ENCODE measurements at regions not wholly inside any gene's neighbourhood (a gene's known extent, or its start where the extent isn't known, plus 50 kb on each side); places are given as distances from the start of the nearest gene placed in this dataset.

DNA sequence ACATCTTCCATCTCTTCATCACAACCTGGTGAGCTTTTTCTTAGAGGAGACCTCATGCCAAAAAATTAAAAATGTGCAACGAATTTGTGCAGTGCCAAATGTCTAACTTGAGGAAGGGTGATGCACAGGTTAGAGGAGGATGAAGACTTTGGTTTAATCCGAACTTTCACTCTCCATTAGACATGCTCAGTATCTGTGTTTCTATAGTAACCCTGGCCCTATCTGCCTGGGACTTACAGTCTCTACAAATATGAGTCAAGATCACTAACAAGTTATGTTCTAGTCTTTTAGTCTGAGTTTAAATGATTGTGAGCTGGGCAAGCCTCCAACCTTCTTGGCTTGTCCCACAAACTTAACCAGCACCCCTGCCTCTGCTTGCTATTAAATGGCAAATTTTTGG lies 377.0 kb downstream of the BMP2 start:
- no peaks in the 10 kb centered on the region for H3K36me3 Mint-ChIP-seq
- H3K27ac Mint-ChIP-seq, result no peak overlapping the region
- Histone ChIP-seq H3K9me3 (ENCODE audit: low read length) (no peaks in the 10 kb centered on the region), H3K36me3 (ENCODE audit: insufficient read depth, low read length) (no peaks in the 10 kb centered on the region), H3K27me3 (ENCODE audit: insufficient read depth, low read length, poor library complexity, severe bottlenecking) (no peaks in the 10 kb centered on the region), H3K4me1 (ENCODE audit: insufficient read depth, low read length) (no peaks in the 10 kb centered on the region), H3K27ac (ENCODE audit: low read depth, low read length) (no peak overlapping the region), H3K4me3 (ENCODE audit: low read length) (no peak overlapping the region)
- no peaks in the 10 kb centered on the region for H3K27me3 Mint-ChIP-seq
- no peak overlapping the region for H3K4me3 Mint-ChIP-seq
- DNase-seq, result no peak
- peaks cover 5 to 20% (median 11%) of the 10 kb centered on the region in 5 donors for H3K9me3 Mint-ChIP-seq
- ChIA-PET POLR2A (no interaction called here), CTCF (no interaction called here)
- H3K4me1 Mint-ChIP-seq, result no peaks in the 10 kb centered on the region

DNA sequence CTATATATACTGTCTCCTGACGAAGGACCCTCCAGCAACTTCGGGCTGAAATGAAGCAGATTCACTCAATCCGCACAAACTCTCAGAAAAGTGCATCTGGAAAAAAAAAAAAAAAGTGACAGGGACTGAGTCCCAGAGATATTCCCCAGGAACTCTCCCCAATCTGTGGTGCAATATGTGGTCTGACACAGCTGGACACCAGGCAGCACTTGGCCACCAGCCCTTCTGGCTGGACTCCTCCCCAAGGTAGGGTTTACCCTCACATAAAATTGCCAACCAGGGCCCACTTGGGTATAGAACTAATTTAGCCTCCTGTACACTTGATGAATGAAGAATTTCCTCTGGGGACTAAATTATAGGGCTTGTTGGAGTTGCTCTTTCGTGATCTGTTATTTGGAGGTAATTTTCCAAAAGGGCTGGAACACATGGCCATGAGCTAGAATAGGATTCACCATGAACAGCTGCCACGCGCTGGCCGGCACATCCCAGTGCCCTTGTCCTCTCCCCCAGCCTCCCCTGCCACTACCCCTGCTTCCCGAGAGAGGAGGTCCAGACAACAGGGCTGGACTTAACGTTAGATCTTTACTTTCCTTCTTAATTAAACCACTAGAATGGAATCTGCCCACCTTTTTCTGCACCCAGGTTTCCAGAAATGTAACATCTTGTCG lies 379.2 kb downstream of the BMP2 start:
- ChIA-PET POLR2A (no interaction called here), CTCF (no interaction called here)
- Mint-ChIP-seq H3K4me3 (no peak overlapping the region), H3K36me3 (no peaks in the 10 kb centered on the region), H3K27me3 (no peaks in the 10 kb centered on the region), H3K4me1 (no peaks in the 10 kb centered on the region), H3K27ac (no peak overlapping the region), H3K9me3 (peaks cover 3 to 20% (median 11%) of the 10 kb centered on the region in 5 donors)
- Histone ChIP-seq H3K4me1 (ENCODE audit: insufficient read depth, low read length) (no peaks in the 10 kb centered on the region), H3K36me3 (ENCODE audit: insufficient read depth, low read length) (no peaks in the 10 kb centered on the region), H3K4me3 (ENCODE audit: low read length) (no peak overlapping the region), H3K27ac (ENCODE audit: low read depth, low read length) (no peak overlapping the region), H3K9me3 (ENCODE audit: low read length) (no peaks in the 10 kb centered on the region), H3K27me3 (ENCODE audit: insufficient read depth, low read length, poor library complexity, severe bottlenecking) (no peaks in the 10 kb centered on the region)
- no peak for DNase-seq

DNA sequence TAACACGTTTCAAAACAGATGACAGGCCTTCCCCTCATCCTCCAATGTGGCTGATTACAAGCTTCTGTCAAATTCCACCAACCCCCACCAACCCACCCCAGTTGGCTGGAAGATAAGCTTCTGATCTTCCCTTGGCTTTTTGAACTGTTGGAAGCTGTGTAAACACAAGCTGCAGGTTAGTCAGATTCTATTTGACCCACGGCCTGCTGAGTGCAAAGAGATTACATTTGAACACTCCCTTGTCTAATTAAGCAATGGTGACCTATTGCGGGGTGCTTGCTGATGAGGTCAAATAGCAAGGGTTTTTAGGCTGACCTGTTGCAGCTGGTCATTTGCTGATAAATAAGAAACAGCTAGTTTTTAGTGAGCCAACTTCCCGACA lies 379.7 kb downstream of the BMP2 start:
- no peaks in the 10 kb centered on the region for H3K4me1 Mint-ChIP-seq
- no peaks in the 10 kb centered on the region for H3K36me3 Mint-ChIP-seq
- H3K27ac Mint-ChIP-seq, result no peak overlapping the region
- H3K4me3 Mint-ChIP-seq, result no peak overlapping the region
- Histone ChIP-seq H3K27me3 (ENCODE audit: insufficient read depth, low read length, poor library complexity, severe bottlenecking) (no peaks in the 10 kb centered on the region), H3K4me3 (ENCODE audit: low read length) (no peak overlapping the region), H3K9me3 (ENCODE audit: low read length) (no peaks in the 10 kb centered on the region), H3K36me3 (ENCODE audit: insufficient read depth, low read length) (no peaks in the 10 kb centered on the region), H3K27ac (ENCODE audit: low read depth, low read length) (no peak overlapping the region), H3K4me1 (ENCODE audit: insufficient read depth, low read length) (no peaks in the 10 kb centered on the region)
- H3K9me3 Mint-ChIP-seq, result peaks cover 3 to 20% (median 11%) of the 10 kb centered on the region in 5 donors
- no peak for DNase-seq
- H3K27me3 Mint-ChIP-seq, result no peaks in the 10 kb centered on the region
- POLR2A ChIA-PET, result no interaction called here
- CTCF ChIA-PET, result no interaction called here

GRCh38 chr20:7151676-7152470 lies 384.4 kb downstream of the BMP2 start:
- H3K27ac ChIP-seq (ENCODE audit: low read depth, low read length), result no peak overlapping the region
- no peaks in the 10 kb centered on the region for H3K9me3 ChIP-seq (ENCODE audit: low read length)
- H3K36me3 ChIP-seq (ENCODE audit: insufficient read depth, low read length), result no peaks in the 10 kb centered on the region
- Mint-ChIP-seq H3K9me3 (peaks cover 3 to 18% (median 3%) of the 10 kb centered on the region in 5 donors), H3K4me1 (no peaks in the 10 kb centered on the region), H3K27me3 (peaks cover 0 to 2% of the 10 kb centered on the region in 2 donors), H3K36me3 (no peaks in the 10 kb centered on the region), H3K27ac (no peak overlapping the region), H3K4me3 (no peak overlapping the region)
- POLR2A ChIA-PET, result no interaction called here
- CTCF ChIA-PET, result no interaction called here
- no peaks in the 10 kb centered on the region for H3K4me1 ChIP-seq (ENCODE audit: insufficient read depth, low read length)
- no peaks in the 10 kb centered on the region for H3K27me3 ChIP-seq (ENCODE audit: insufficient read depth, low read length, poor library complexity, severe bottlenecking)
- H3K4me3 ChIP-seq (ENCODE audit: low read length), result no peak overlapping the region
- DNase-seq, result no peak

DNA sequence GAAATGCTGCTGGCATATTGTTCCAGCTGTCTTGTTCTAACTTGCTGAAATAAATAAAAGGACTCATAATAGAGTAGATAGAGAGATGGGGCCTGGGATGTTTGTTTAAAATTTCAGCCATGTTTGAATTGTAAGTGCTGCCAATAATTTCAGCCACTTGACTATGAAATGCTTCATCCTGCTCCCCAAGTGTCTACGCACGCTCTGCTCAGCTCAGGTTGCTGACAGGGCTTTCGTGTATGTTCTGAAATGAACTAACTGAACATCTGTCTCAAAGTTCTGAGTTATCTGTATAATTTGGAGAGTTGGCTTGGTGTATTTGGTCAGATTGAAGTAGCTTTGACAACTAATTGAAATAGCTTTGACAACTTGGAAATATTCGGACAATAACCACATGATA lies 387.8 kb downstream of the BMP2 start:
- peaks cover 0 to 16% (median 6%) of the 10 kb centered on the region in 5 donors for H3K9me3 Mint-ChIP-seq
- H3K27ac ChIP-seq (ENCODE audit: low read depth, low read length), result no peak overlapping the region
- POLR2A ChIA-PET, result no interaction called here

GRCh38 chr20:7155794-7156193 lies 388.3 kb downstream of the BMP2 start:
- peaks cover 0 to 2% of the 10 kb centered on the region in 2 donors for H3K27me3 Mint-ChIP-seq
- Histone ChIP-seq H3K27me3 (ENCODE audit: insufficient read depth, low read length, poor library complexity, severe bottlenecking) (no peaks in the 10 kb centered on the region), H3K4me3 (ENCODE audit: low read length) (no peak overlapping the region), H3K36me3 (ENCODE audit: insufficient read depth, low read length) (no peaks in the 10 kb centered on the region), H3K9me3 (ENCODE audit: low read length) (no peaks in the 10 kb centered on the region), H3K4me1 (ENCODE audit: insufficient read depth, low read length) (no peaks in the 10 kb centered on the region), H3K27ac (ENCODE audit: low read depth, low read length) (no peak overlapping the region)
- no peaks in the 10 kb centered on the region for H3K36me3 Mint-ChIP-seq
- H3K4me1 Mint-ChIP-seq, result no peaks in the 10 kb centered on the region
- peaks cover 0 to 21% (median 6%) of the 10 kb centered on the region in 5 donors for H3K9me3 Mint-ChIP-seq
- POLR2A ChIA-PET, result no interaction called here
- DNase-seq, result no peak
- no peak overlapping the region for H3K27ac Mint-ChIP-seq
- CTCF ChIA-PET, result no interaction called here
- H3K4me3 Mint-ChIP-seq, result no peak overlapping the region

More for the DNA sequence above, 387.8 kb downstream of the BMP2 start:
- DNase-seq, result no peak
- Histone ChIP-seq H3K36me3 (ENCODE audit: insufficient read depth, low read length) (no peaks in the 10 kb centered on the region), H3K9me3 (ENCODE audit: low read length) (no peaks in the 10 kb centered on the region), H3K4me3 (ENCODE audit: low read length) (no peak overlapping the region), H3K4me1 (ENCODE audit: insufficient read depth, low read length) (no peaks in the 10 kb centered on the region), H3K27me3 (ENCODE audit: insufficient read depth, low read length, poor library complexity, severe bottlenecking) (no peaks in the 10 kb centered on the region)
- Mint-ChIP-seq H3K4me3 (no peak overlapping the region), H3K36me3 (no peaks in the 10 kb centered on the region), H3K27ac (no peak overlapping the region), H3K4me1 (no peaks in the 10 kb centered on the region), H3K27me3 (peaks cover 0 to 2% of the 10 kb centered on the region in 2 donors)
- CTCF ChIA-PET, result no interaction called here

- no peak overlapping the region for H3K4me3 ChIP-seq (ENCODE audit: low read length)
- Mint-ChIP-seq H3K27ac (no peak overlapping the region), H3K4me1 (no peaks in the 10 kb centered on the region), H3K27me3 (no peaks in the 10 kb centered on the region), H3K4me3 (no peak overlapping the region), H3K9me3 (peaks cover 2 to 35% (median 19%) of the 10 kb centered on the region in 5 donors), H3K36me3 (no peaks in the 10 kb centered on the region)
- H3K27ac ChIP-seq (ENCODE audit: low read depth, low read length), result no peak overlapping the region
- no peaks in the 10 kb centered on the region for H3K36me3 ChIP-seq (ENCODE audit: insufficient read depth, low read length)
- DNase-seq, result no peak
- H3K4me1 ChIP-seq (ENCODE audit: insufficient read depth, low read length), result no peaks in the 10 kb centered on the region
- no peaks in the 10 kb centered on the region for H3K27me3 ChIP-seq (ENCODE audit: insufficient read depth, low read length, poor library complexity, severe bottlenecking)
- ChIA-PET CTCF (no interaction called here), POLR2A (no interaction called here)
- no peaks in the 10 kb centered on the region for H3K9me3 ChIP-seq (ENCODE audit: low read length)
Measured at GRCh38 chr20:7159903-7160302, 392.4 kb downstream of the BMP2 start.

- no peak for DNase-seq
- Mint-ChIP-seq H3K36me3 (peaks cover 0 to 1% (median 0%) of the 10 kb centered on the region in 3 donors), H3K4me3 (no peak overlapping the region), H3K27ac (no peak overlapping the region), H3K4me1 (no peaks in the 10 kb centered on the region), H3K9me3 (peaks cover 6 to 35% (median 20%) of the 10 kb centered on the region in 5 donors), H3K27me3 (no peaks in the 10 kb centered on the region)
- Histone ChIP-seq H3K4me3 (ENCODE audit: low read length) (no peak overlapping the region), H3K27ac (ENCODE audit: low read depth, low read length) (no peak overlapping the region), H3K27me3 (ENCODE audit: insufficient read depth, low read length, poor library complexity, severe bottlenecking) (no peaks in the 10 kb centered on the region), H3K36me3 (ENCODE audit: insufficient read depth, low read length) (no peaks in the 10 kb centered on the region), H3K4me1 (ENCODE audit: insufficient read depth, low read length) (no peaks in the 10 kb centered on the region), H3K9me3 (ENCODE audit: low read length) (no peaks in the 10 kb centered on the region)
- POLR2A ChIA-PET, result no interaction called here
- CTCF ChIA-PET, result no interaction called here
Measured at GRCh38 chr20:7161690-7162089, 394.2 kb downstream of the BMP2 start.
